Sigmoid colon (tissue), 6 donors: ENCODE measurements at regions not wholly inside any gene's neighbourhood (a gene's known extent, or its start where the extent isn't known, plus 50 kb on each side); places are given as distances from the start of the nearest gene placed in this dataset.
A peak's percentile ranks its signal among the peaks of the same experiment; 100 is the strongest.

Experiments
- DNase-seq: peaks from one replicate; pipeline ENCODE4 v3.0.0-alpha.2; 2019
- H3K27ac ChIP-seq, 4 donors: fragments of 200-600 bp; sonication (generic); one replicate each; pipeline ENCODE4 v1.5.1; 2016 to 2019; ENCODE audit warnings: mild to moderate bottlenecking in 1 of 4
- H3K27me3 ChIP-seq, 3 donors: fragments of 200-600 bp; sonication (generic); one replicate each; pipeline ENCODE4 v1.5.1; 2019; ENCODE audit warnings: mild to moderate bottlenecking in 1 of 3
- H3K36me3 ChIP-seq, 4 donors: fragments of 200-600 bp; sonication (generic); one replicate each; pipeline ENCODE4 v1.5.1; 2016 to 2019
- H3K4me1 ChIP-seq, 4 donors: fragments of 200-600 bp; sonication (generic); one replicate each; pipeline ENCODE4 v1.5.1; 2017 to 2019
- H3K4me3 ChIP-seq, 4 donors: fragments of 200-600 bp; sonication (generic); one replicate each; pipeline ENCODE4 v1.5.1; 2017 to 2019; ENCODE audit warnings: mild to moderate bottlenecking in 2 of 4, moderate library complexity in 1 of 4
- H3K9me3 ChIP-seq, 4 donors: fragments of 200-600 bp in 3 of 4; sonication (generic) in 3 of 4; one replicate each; pipeline versions ENCODE4 v1.5.1 to v1.6.1; 2013 to 2019
- EP300 ChIP-seq, 4 donors: sonication (generic); formaldehyde crosslinking; IDR thresholded peaks; one replicate each; pipeline ENCODE4 v1.6.1; 2017; ENCODE audit warnings: antibody characterized with exemption in 4 of 4
- POLR2A ChIP-seq, 2 donors: fragments of 450-650 bp; IDR thresholded peaks; one replicate each; pipeline ENCODE4 v1.6.1; 2016; ENCODE audit warnings: antibody characterized with exemption in 2 of 2, mild to moderate bottlenecking in 2 of 2, moderate library complexity in 2 of 2
- POLR2AphosphoS5 ChIP-seq, 4 donors: sonication (generic); formaldehyde crosslinking; IDR thresholded peaks; one replicate each; pipeline ENCODE4 v1.6.1; 2017; ENCODE audit warnings: antibody characterized with exemption in 4 of 4
- WGBS, 2 donors: extraction: QIAGEN DNeasy Blood & Tissue Kit; methylation state at CpG; one replicate each; pipeline ENCODE4 v1.1.7; 2013; 5-methylcytosine and 5-hydroxymethylcytosine counted together
- intact Hi-C: fragments of 100-400 bp; cut with DNase I; formaldehyde crosslinking; loops from one replicate; pipeline ENCODE4 v1.15.1; 2023
- TF ChIP-seq, protein P1 (sequence below), 4 experiments: fragments of 450-650 bp in 3 of 4; fragments of 200-600 bp in 1 of 4; IDR thresholded peaks; one replicate each; pipeline ENCODE4 v1.5.1; 2016 to 2019; ENCODE audit warnings: antibody characterized with exemption in 4 of 4, mild to moderate bottlenecking in 3 of 4, moderate library complexity in 2 of 4
- donor health status: healthy with polysubstance abuse.
- donor health status: healthy.

DNA sequence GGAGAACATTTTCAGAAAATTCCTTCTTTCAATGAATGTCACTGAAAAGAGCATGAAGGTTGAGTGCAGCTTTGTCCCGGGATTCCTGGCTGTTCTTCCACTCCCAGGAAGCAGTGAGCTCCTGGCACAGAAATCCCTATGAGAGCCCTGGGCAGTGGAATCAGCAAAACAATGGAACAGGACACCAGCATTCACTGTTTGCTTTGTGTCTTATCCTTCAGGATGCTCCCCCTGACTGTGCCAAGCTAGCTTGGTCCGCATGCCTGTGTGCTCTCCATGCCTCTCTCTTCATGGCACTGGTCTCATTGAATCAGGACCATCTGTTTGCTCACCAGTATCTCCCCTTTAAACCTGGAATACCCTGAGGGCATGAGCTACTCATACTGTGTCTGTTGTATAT lies 102.0 kb upstream of the GADL1 start:
- 32 to 36% methylated on average over 2 of the region's 2 CpGs for WGBS, 2 donors
- H3K4me3 ChIP-seq, result no peak overlapping the region
- no peaks in the 10 kb centered on the region for H3K27me3 ChIP-seq
- H3K4me1 ChIP-seq, result no peaks in the 10 kb centered on the region
- no peak for TF ChIP-seq POLR2A (IDR thresholded peaks at IDR 0.05)
- TF ChIP-seq POLR2AphosphoS5 (IDR thresholded peaks at IDR 0.05), result no peak
- TF ChIP-seq, protein P1, sequence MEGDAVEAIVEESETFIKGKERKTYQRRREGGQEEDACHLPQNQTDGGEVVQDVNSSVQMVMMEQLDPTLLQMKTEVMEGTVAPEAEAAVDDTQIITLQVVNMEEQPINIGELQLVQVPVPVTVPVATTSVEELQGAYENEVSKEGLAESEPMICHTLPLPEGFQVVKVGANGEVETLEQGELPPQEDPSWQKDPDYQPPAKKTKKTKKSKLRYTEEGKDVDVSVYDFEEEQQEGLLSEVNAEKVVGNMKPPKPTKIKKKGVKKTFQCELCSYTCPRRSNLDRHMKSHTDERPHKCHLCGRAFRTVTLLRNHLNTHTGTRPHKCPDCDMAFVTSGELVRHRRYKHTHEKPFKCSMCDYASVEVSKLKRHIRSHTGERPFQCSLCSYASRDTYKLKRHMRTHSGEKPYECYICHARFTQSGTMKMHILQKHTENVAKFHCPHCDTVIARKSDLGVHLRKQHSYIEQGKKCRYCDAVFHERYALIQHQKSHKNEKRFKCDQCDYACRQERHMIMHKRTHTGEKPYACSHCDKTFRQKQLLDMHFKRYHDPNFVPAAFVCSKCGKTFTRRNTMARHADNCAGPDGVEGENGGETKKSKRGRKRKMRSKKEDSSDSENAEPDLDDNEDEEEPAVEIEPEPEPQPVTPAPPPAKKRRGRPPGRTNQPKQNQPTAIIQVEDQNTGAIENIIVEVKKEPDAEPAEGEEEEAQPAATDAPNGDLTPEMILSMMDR (IDR thresholded peaks at IDR 0.05), result no peak
- TF ChIP-seq EP300 (IDR thresholded peaks at IDR 0.05), result no peak
- no peak for DNase-seq
- no peaks in the 10 kb centered on the region for H3K36me3 ChIP-seq
- no peak overlapping the region for H3K27ac ChIP-seq
- intact Hi-C loops, result no loop called here
- H3K9me3 ChIP-seq, result peaks cover 0 to 2% (median 0%) of the 10 kb centered on the region in 4 donors

DNA sequence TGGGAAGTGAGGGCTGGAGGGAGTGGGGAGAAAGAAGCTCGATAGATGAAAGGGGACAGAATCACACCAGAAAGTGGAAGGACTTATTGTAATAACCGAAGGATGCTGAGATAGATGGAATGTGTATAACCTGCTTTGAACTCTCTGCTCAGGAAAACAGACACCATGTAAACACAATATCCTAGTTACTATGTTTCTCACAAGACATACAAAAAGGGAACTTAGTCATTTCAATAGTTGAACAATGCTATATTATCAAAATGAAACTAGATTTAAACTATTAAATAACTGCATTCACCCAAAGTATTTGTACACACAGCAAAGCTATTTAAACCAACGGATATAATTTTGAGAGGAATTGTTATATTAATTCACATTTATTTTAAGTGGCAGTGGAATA lies 108.3 kb upstream of the GADL1 start:
- TF ChIP-seq EP300 (IDR thresholded peaks at IDR 0.05) (no peak), POLR2AphosphoS5 (IDR thresholded peaks at IDR 0.05) (no peak), POLR2A (IDR thresholded peaks at IDR 0.05) (no peak)
- TF ChIP-seq, protein P1 (IDR thresholded peaks at IDR 0.05), result no peak
- intact Hi-C loops, result no loop called here
- H3K27me3 ChIP-seq, result no peaks in the 10 kb centered on the region
- H3K4me3 ChIP-seq, result no peak overlapping the region
- no peak for DNase-seq
- no peaks in the 10 kb centered on the region for H3K36me3 ChIP-seq
- WGBS, 2 donors, result 75 to 84% methylated on average over 3 of the region's 3 CpGs
- H3K9me3 ChIP-seq, result no peaks in the 10 kb centered on the region
- peaks cover 0 to 9% (median 5%) of the 10 kb centered on the region in 4 donors for H3K4me1 ChIP-seq
- no peak overlapping the region for H3K27ac ChIP-seq

DNA sequence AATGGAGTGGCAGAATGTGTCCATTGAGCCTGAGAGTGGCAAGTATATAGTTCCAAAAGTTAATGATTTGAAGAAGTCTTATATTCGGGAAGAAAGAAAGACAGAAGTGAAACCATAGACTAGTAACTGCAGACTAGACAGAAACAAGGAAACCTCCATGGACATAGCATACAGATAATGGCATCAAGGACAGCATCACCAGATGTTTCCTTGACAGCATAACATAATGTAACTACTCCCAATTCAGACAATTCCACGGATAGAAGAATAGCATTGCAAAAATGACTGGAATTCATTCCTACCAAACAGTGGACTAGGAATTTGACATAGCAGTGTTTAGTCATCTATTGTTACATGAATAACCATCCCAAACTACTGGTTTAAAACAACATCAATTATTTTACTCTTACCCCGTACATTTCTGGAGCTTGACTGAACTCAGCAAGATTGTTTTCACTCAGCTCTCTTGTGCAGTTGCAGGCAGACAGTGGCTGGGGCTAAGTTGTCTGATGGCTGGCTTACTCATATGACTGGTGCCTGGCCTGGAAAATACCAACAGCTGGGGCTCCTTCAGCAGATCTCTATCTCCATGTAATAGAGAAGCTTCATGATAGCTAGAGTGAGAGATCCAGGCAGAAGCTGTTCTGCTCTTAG lies 109.7 kb upstream of the GADL1 start:
- 68 to 73% methylated on average over 3 of the region's 3 CpGs for WGBS, 2 donors
- intact Hi-C loops, result no loop called here
- H3K4me3 ChIP-seq, result no peak overlapping the region
- no peak for DNase-seq
- peak overlapping the region in 1 of 4 donors; percentile 57 for H3K27ac ChIP-seq
- H3K27me3 ChIP-seq, result no peaks in the 10 kb centered on the region
- H3K9me3 ChIP-seq, result no peaks in the 10 kb centered on the region
- H3K36me3 ChIP-seq, result no peaks in the 10 kb centered on the region
- peaks cover 0 to 9% (median 5%) of the 10 kb centered on the region in 4 donors for H3K4me1 ChIP-seq
- no peak for TF ChIP-seq EP300 (IDR thresholded peaks at IDR 0.05)
- TF ChIP-seq POLR2A (IDR thresholded peaks at IDR 0.05), result no peak
- TF ChIP-seq, protein P1 (IDR thresholded peaks at IDR 0.05), result no peak
- no peak for TF ChIP-seq POLR2AphosphoS5 (IDR thresholded peaks at IDR 0.05)

DNA sequence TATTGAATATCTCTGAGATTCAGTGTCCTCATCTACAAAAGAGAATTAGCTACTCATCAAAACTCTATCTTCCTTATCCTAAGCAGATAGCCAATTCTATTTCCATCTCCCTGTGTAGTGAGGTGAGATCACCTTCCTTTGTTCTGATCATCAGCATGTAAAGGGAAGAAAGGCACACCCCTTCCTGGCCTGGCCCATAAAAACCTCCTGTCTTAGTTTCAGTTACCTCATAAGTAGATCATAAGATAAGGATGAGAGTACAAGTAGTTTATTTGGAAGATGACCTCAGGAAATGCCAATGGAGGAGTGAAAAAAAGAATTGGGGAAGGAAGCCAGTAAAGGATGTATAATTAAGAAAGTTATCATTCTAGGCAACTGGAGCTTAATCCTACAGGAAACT lies 114.5 kb upstream of the GADL1 start:
- intact Hi-C loops, result no loop called here
- no peaks in the 10 kb centered on the region for H3K27me3 ChIP-seq
- no peak overlapping the region for H3K4me3 ChIP-seq
- no peaks in the 10 kb centered on the region for H3K9me3 ChIP-seq
- TF ChIP-seq POLR2A (IDR thresholded peaks at IDR 0.05) (no peak), POLR2AphosphoS5 (IDR thresholded peaks at IDR 0.05) (no peak), EP300 (IDR thresholded peaks at IDR 0.05) (no peak)
- TF ChIP-seq, protein P1 (IDR thresholded peaks at IDR 0.05), result no peak
- DNase-seq, result no peak
- peaks cover 0 to 6% (median 2%) of the 10 kb centered on the region in 4 donors for H3K4me1 ChIP-seq
- no peaks in the 10 kb centered on the region for H3K36me3 ChIP-seq
- H3K27ac ChIP-seq, result no peak overlapping the region

DNA sequence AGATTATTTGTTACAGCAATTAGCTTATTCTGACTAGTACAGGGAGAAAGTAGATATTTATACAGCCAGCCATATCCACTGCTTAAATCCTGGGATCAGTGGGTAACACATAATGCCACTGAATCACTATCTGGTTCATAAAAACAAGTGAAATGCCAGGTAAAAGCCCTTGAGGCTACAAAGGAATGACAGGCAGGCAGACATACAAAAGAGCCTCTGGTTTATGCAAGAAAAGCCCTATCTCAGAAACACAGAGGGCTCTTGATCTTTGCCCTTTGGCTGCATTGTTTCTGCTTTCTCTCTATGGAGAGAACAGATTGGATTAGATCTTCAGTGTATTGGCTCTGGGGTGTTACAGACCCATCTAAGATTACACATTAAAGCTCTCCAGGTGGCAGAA lies 115.4 kb upstream of the GADL1 start:
- Histone ChIP-seq H3K36me3 (no peaks in the 10 kb centered on the region), H3K4me1 (no peaks in the 10 kb centered on the region), H3K4me3 (no peak overlapping the region), H3K9me3 (no peaks in the 10 kb centered on the region), H3K27ac (no peak overlapping the region), H3K27me3 (no peaks in the 10 kb centered on the region)
- intact Hi-C loops, result no loop called here
- TF ChIP-seq, protein P1 (IDR thresholded peaks at IDR 0.05), result no peak
- TF ChIP-seq POLR2A (IDR thresholded peaks at IDR 0.05), result no peak
- TF ChIP-seq EP300 (IDR thresholded peaks at IDR 0.05), result no peak
- no peak for TF ChIP-seq POLR2AphosphoS5 (IDR thresholded peaks at IDR 0.05)
- no peak for DNase-seq
